SK-MEL-5 (cell line): ENCODE measurements at regions not wholly inside any gene's neighbourhood (a gene's known extent, or its start where the extent isn't known, plus 50 kb on each side); places are given as distances from the start of the nearest gene placed in this dataset.
"Not testable (repeated sequence)": the region's sequence is repeated elsewhere in the genome, so short reads cannot be mapped to it uniquely, and the experiment has no call there.

ENCODE experiments used
- DNase-seq: peaks from one replicate; pipeline ENCODE4 v3.0.0-alpha.2; 2016; ENCODE audit warnings: low read depth, low spot score
- in situ Hi-C: cut with HindIII; loops from 2 replicates; pipeline ENCODE4 v1.10.0; 2016; ENCODE audit warnings: low sequenced_read_pairs, high pct_unique_total_duplicates, low pct_unique_long_range_greater_than_20kb

- DNase-seq, in situ Hi-C loops: not testable (repeated sequence)
Measured at GRCh38 chr22:44619560-44620128, 82.4 kb upstream of the PRR5 start.

DNA sequence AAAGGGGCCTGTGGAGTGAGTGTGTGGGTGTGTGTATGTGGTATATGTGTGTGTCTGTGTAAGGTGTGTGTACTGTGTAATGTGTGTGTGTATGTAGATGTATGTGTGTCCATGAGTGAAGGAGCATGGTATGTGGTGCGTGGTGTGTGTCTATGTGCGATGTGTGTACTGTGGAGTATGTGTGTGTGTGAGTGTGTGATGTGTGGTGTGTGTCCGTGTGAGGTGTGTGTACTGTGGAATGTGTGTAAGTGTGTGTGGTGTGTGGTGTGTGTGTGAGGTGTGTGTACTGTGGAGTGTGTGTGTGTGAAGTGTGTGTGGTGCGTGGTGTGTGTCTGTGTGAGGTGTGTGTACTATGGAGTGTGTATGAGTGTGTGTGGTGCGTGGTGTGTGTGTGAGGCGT is 83.1 kb upstream of the PRR5 start:
- in situ Hi-C loops, DNase-seq: not testable (repeated sequence)

- no peak for DNase-seq
- in situ Hi-C loops = no loop called here
Measured at GRCh38 chr22:44618400-44618799, 83.6 kb upstream of the PRR5 start.

GRCh38 chr22:44617828-44618227 is 84.2 kb upstream of the PRR5 start:
- no peak for DNase-seq
- in situ Hi-C loops = no loop called here

- DNase-seq = no peak
- in situ Hi-C loops = no loop called here
Measured at GRCh38 chr22:44616882-44617655, 84.9 kb upstream of the PRR5 start.

GRCh38 chr22:44616461-44616860 is 85.5 kb upstream of the PRR5 start:
- no peak for DNase-seq
- in situ Hi-C loops = no loop called here

DNA sequence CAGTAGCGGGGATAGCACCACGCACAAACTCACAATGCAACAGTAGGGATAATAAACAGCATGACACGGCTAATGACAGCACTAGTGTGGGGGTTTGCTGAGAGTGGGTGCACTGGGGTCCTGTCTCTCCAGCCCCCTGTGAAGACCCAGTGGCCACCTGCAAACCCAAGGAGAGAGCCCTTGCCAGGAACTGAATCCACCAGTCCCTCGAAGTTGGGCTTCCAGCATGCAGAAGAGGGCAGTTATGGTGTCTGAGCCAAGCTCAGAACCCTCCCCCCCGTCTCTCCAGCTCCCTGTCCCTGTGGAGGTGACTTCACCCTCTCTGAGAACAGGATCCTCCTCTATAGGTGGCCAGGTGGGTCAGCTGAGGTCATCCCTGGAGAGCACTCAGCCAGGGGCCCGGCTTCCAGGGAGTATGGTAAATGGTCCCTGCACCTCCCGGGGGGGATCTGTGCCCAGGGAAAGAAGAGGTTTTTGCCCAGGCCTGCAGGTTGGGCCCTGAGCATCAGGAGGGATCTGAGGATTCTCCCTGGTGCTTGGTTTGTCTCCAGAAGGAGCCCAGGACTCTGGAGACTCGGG is 86.3 kb upstream of the PRR5 start:
- in situ Hi-C loops = no loop called here
- no peak for DNase-seq

DNA sequence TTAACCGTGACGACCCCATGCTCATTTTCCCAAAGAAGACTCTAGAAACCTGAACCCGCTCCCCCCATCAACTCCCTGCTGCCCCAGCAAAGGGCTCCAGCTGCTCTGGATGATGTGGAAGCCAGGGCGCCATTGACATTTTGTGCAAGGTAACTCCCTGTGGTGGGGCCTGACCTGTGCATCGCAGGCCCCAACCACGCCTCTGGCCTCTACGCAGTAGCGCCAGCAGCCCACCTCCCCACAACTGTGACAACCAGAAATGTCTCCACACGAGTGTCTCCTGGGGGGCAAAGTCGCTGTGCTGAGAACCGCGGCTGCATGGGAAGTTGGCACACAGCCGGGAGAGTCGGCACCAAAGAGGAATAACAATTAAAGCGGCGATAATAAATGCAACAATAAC is 86.9 kb upstream of the PRR5 start:
- DNase-seq = no peak
- in situ Hi-C loops = no loop called here

GRCh38 chr22:44613196-44613595 is 88.8 kb upstream of the PRR5 start:
- in situ Hi-C loops = no loop called here
- DNase-seq = no peak

- in situ Hi-C loops = no loop called here
- no peak for DNase-seq
Measured at GRCh38 chr22:44611880-44612496, 90.0 kb upstream of the PRR5 start.

GRCh38 chr22:44610071-44610470 is 91.9 kb upstream of the PRR5 start:
- in situ Hi-C loops = no loop called here
- no peak for DNase-seq

DNA sequence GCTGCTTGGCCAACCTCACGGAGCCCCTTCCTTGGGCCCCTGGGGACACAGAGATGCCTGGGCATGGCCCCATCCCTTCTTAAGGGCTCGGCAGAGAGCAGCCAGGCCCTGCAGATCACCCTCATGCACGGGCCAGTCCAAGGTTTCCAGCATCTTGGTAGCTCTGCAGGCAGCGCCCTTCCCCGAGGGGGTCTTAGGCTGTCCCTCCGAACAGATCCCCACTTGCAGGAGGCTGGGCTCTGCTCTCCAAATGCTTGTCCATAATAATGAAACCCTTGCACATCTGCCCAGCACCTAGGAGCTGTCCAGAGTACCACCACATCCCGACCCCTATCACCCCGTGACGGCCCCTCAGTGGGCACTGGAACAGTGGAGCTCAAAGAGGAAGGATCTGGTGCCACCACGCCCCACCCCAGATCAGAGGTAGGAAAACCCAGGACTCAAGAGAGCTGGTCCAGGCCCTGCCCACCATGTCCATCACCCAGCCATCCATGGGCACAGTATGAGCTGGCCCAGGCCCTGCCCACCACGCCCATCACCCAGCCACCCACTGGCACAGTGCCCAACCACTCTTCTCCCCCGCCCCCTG is 92.5 kb upstream of the PRR5 start:
- no peak for DNase-seq
- in situ Hi-C loops = no loop called here

DNA sequence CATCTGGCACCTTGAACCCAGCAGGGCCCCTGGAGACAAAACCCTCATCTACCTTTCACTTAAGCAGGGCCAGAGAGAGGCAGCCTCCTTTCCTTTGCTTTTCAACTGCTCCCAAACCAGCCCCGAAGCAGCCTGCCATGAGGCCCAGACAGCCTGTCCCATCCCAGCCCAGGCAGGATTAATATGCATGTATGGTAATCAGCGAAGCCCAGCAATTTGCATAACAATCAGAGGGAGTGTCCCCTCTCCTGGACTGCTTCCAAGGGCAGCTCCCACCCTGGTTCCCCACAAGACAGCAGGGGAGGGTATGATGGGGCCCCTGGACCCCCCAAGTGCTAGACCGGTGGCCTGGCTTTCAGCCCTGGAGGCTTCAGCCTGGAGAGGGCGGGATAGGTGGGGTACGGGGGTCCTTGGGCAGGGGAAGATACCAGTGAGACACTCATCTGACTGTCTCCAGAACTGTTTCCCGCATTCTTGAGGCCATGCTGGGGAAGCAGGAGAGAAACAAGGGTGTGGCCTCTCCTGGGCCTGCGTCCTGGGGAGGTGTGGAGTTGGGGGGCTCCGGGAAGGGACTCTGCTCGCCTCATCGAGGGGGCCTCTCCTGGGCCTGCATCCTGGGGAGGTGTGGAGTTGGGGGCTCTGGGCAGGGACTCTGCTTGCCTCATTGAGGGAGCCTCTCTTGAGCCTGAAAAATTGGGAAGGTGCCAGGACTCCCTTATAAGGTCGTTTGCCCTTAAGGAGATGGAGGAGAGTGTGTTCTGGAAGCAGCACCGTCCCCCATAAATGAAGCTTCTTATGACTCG is 93.2 kb upstream of the PRR5 start:
- in situ Hi-C loops = no loop called here
- DNase-seq = no peak

DNA sequence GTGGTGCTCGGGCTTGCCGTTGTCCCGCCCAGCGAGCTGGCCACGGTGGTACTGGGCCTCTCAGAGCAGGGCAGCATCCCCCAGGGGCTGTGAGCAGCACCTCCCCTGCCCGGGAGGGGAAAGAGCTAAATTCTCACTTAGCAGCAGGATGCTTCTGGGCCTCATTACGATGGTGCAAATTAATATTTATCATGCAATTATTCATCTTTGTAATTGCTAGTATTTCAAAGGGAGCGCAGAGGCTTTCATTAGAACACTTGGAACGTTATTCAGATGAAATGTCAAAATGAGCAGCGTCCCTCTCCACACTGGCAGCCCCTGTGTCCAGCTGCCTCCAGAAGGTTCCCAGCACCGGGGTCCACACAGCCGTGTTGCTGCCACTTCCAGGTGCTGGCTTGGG is 95.9 kb upstream of the PRR5 start:
- no peak for DNase-seq
- in situ Hi-C loops = no loop called here

DNA sequence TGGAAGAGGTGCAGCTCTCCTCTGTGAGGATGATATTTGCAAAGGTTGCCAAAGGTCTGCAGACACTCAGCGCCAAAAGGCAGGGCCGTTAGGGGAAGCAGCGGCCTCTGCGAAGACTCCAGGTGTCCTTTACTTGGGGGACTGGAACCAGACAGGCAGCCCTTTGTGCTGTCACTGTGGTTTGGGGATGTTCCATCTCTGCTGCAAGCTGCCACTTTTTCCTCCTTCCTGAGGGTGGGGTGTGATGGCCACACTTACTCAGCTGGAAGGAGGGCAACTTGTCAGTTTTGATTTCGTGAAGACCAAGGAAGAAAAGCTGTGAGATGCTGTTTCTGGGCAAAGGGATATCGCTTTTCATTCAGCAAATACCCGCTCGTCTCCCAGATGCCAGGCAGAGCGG is 96.5 kb upstream of the PRR5 start:
- DNase-seq = no peak
- in situ Hi-C loops = no loop called here

DNA sequence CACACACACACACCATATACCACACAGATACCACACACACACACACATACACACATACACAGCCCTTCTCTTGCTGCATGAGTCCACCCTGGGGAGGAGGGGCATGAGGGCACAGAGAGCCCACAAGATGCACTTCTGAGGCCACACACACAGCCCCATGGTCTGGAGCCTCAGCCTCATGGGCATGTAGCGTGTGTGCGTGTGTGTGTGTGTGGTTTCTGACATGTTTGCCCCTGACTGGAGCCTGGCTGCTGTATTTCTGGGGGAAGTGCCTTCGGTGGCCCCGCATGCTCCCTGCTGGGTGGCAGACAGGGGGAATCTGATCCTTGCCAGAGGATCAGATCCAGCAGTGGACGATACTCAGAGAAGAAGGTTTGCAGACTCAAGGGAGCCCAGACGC is 97.0 kb upstream of the PRR5 start:
- DNase-seq = no peak
- in situ Hi-C loops = no loop called here

- in situ Hi-C loops = no loop called here
- DNase-seq = no peak
Measured at GRCh38 chr22:44604455-44604854, 97.5 kb upstream of the PRR5 start.

DNA sequence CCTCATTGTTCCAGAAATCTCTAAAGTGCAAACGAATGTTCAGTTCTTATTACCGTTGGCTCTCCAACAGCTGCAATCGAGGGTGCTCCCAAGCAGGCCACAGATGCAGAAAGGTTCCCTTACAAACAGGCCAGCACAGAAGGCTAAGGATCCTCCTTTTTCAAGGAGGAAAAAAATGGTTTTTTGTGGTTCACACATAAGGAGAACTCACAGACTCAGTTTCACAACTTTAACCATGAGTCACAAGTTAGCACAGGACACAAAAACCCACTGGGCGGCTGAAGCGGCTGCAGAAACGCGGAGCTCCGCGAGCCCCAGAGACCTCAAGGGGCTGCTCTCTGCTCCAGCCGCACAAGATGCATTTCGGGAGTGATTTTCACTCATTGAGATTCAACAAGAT is 98.2 kb upstream of the PRR5 start:
- DNase-seq = no peak
- in situ Hi-C loops = no loop called here
